ENCODE measurements at regions not wholly inside any gene's neighbourhood (a gene's known extent, or its start where the extent isn't known, plus 50 kb on each side); places are given as distances from the start of the nearest gene placed in this dataset.

DNA sequence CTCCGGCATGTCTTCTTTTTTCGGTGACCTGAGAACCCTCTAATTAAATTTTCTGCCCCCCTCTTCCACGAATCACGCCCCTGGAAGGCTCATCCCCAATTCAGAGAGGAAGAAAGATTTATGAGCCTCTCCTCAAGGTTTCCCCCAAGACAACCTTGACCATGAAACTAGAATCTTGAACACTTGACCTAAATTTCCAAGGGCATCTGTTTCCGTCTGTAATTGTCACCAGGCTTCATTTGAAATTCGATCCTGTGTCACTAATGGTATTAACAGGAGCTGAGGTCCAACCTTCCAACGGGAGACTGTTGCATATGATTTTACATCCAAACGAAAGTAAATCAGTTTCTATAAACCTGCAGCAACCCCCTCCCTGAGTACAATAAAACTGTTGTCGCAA lies 139.9 kb upstream of the ZIC3 start:
- DNase-seq (ENCODE audit: low spot score), result no peak
- Histone ChIP-seq H3K4me3 (no peak overlapping the region), H3K27ac (no peak overlapping the region)
- TF ChIP-seq, protein P1, sequence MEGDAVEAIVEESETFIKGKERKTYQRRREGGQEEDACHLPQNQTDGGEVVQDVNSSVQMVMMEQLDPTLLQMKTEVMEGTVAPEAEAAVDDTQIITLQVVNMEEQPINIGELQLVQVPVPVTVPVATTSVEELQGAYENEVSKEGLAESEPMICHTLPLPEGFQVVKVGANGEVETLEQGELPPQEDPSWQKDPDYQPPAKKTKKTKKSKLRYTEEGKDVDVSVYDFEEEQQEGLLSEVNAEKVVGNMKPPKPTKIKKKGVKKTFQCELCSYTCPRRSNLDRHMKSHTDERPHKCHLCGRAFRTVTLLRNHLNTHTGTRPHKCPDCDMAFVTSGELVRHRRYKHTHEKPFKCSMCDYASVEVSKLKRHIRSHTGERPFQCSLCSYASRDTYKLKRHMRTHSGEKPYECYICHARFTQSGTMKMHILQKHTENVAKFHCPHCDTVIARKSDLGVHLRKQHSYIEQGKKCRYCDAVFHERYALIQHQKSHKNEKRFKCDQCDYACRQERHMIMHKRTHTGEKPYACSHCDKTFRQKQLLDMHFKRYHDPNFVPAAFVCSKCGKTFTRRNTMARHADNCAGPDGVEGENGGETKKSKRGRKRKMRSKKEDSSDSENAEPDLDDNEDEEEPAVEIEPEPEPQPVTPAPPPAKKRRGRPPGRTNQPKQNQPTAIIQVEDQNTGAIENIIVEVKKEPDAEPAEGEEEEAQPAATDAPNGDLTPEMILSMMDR (IDR thresholded peaks at IDR 0.05), result no peak

DNA sequence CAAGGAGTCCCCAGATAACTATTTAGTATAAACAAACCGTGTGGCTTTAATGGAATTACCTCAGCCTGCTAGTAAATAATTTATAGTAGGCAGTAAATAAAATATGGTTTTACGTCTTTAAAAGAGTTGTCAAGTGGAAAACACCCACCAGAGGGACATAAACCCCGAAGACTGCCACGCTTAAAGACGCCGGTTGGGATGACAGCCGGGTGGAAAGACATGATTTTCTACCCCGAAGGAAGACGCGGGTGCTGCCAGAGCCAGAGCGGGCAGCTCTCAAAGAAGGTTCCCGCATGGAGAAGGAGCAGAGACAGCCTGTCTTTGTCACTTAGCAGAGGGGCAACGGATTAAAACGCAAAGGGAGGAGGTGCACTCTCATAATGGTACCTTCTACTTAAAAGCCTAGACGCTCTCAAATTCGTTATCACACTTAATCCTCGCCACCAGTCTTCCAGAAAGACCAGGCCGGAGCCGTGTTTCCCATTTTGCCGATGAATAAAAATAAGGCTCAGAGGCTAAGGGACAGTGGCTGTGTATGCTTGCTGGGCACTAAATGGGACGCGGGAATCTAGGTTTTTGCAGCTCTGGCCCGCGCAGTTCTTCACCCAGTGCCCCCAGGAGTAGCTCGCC lies 140.5 kb upstream of the ZIC3 start:
- TF ChIP-seq, protein P1 (IDR thresholded peaks at IDR 0.05), result no peak
- Histone ChIP-seq H3K4me3 (no peak overlapping the region), H3K27ac (no peak overlapping the region)
- no peak for DNase-seq (ENCODE audit: low spot score)

DNA sequence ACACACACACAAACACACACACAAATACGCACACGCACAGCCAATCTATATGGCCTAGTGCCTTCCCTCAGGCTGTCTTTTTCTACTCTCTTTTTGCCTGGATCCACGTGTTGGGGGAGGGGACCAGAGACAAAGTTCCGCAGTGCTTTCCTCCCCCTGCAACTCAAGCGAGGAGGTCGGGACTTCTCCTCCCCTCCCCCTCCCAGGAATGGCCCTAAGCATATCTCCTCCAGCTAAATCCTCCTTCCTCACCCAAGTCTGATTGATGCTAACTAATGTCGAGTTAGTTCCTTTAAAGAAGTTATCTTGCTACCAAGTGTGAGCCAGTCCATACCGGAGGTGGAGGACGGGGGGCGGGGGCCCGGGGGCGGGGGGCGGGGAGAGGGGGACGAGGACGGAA lies 141.2 kb upstream of the ZIC3 start:
- DNase-seq (ENCODE audit: low spot score), result no peak
- Histone ChIP-seq H3K4me3 (no peak overlapping the region), H3K27ac (no peak overlapping the region)
- TF ChIP-seq, protein P1 (IDR thresholded peaks at IDR 0.05), result no peak

DNA sequence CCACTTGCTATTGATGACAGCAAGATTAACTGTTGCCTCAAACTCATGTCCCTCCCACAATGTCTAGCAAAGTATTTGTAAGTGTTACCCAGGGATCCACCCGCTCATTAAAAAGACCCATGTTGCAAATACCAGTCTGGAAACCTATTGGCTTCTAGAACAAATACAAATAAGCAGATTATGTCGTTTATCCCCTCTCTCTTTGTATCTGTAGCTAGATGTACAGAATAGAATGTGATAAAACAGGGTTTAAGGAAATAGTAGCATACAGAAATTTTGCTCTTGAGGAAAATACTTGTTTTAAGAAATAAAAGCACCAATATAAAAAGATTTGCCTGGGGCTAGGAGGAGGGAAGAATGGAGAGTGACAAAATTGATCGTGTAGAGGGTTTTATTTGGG lies 142.7 kb upstream of the ZIC3 start:
- no peak for DNase-seq (ENCODE audit: low spot score)
- Histone ChIP-seq H3K27ac (no peak overlapping the region), H3K4me3 (no peak overlapping the region)
- TF ChIP-seq, protein P1 (IDR thresholded peaks at IDR 0.05), result no peak

DNA sequence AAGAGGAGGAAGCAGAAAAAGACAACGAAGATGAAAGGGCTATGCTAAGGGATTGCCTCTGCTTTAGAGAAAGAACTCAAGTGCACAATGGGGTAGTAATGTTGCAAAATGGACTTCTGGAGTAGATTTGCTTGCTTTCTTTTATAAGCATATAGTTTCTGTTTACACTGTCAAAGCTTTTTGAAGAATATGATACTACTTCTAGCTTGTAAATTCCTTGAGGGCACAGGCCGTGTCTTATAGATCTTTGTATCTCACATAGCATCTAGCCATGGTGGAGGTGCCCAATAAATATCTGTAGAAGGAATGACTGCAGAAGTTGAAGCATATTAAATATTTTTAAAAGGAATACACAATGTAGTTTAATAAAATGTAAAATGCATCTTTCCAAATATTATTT lies 147.8 kb upstream of the ZIC3 start:
- Histone ChIP-seq H3K27ac (no peak overlapping the region), H3K4me3 (no peak overlapping the region)
- TF ChIP-seq, protein P1 (IDR thresholded peaks at IDR 0.05), result no peak
- no peak for DNase-seq (ENCODE audit: low spot score)

DNA sequence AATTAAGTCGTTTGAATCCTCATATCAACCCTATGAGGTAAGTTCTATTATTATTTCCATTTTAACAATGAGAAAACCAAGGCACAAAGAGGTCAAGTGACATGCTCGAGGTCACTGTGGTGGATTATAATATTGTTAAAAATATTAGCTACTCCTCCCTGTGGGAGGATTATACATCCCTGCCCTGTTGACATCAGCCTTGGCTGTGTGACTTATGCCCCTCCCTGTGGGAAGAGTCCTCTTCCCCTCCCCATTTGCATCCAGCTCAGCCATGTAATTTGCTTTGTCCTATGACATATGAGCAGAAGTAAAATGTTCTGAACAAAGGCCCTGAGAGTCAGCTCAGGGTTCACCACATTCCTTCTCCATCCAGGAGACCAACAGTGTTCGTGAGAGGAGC lies 152.7 kb upstream of the ZIC3 start:
- DNase-seq (ENCODE audit: low spot score), result no peak
- TF ChIP-seq, protein P1 (IDR thresholded peaks at IDR 0.05), result no peak
- Histone ChIP-seq H3K4me3 (no peak overlapping the region), H3K27ac (no peak overlapping the region)

DNA sequence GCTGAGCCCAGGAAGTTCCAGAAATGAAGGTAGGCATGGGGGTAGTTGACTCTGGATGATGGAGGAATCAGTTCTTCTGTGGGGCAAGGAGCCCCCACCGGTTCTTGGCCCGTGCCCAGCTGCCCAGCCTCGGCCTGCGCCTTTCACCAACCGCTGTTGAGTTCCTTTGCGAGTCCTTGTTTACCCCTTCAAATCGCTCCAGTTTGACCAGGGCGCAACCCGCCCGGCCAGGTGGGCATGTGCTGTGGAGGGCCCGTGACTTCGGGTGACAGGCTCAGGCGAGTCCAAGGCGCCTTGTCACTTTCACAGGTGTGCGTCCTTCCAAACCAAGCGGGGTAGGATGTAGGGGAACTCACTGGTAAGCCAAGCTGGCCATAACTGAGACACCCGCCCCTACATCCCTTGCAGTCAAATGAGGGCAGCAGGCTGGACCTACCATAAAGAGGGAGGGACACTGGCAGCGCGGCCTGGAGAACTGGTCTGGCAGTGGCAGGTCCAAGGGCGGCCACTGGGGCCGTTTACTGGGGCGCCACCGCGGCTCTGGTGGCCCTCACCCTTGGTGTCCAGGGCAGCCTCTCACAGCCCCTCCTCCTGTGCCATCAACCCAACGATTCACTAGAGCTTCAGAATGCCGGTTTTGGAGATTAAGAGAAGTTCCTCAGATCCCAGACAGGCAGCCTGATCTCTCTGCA lies 160.3 kb upstream of the ZIC3 start:
- Histone ChIP-seq H3K27ac (no peak overlapping the region), H3K4me3 (no peak overlapping the region)
- DNase-seq (ENCODE audit: low spot score), result no peak
- TF ChIP-seq, protein P1 (IDR thresholded peaks at IDR 0.05), result no peak
